A673 (cell line): ENCODE measurements at regions not wholly inside any gene's neighbourhood (a gene's known extent, or its start where the extent isn't known, plus 50 kb on each side); places are given as distances from the start of the nearest gene placed in this dataset.

Experiments
- BruUV-seq: library from RNA; stranded (reverse); fragments of 400-500 nt; replicated peaks from 2 replicates; lab custom pipeline; 2021; lab: Mats Ljungman, UMichigan
- CTCF ChIA-PET: fragments of 300-600 bp; sonication (Branson Sonifier 250); formaldehyde crosslinking; loops from one replicate; lab custom pipeline; 2022; ENCODE audit warnings: antibody characterized with exemption; lab: Charles Lee
- POLR2A ChIA-PET: fragments of 300-600 bp; sonication (Branson Sonifier 250); formaldehyde crosslinking; loops from one replicate; lab custom pipeline; 2022; ENCODE audit warnings: antibody characterized with exemption; ENCODE audit not compliant: low non-redundant PET; lab: Charles Lee
- DNase-seq: peaks from one replicate; pipeline ENCODE4 v3.0.0-alpha.2; 2015; ENCODE audit warnings: low spot score
- H3K27ac ChIP-seq: fragments of 200-600 bp; sonication (generic); 2 replicates; pipeline ENCODE4 v1.5.1; 2016; ENCODE audit warnings: mixed run types, low read depth, mild to moderate bottlenecking, mixed read lengths, antibody characterized with exemption, low read length; ENCODE audit not compliant: poor library complexity, severe bottlenecking
- H3K27me3 ChIP-seq: fragments of 200-600 bp; sonication (generic); replicated peaks from 2 replicates; pipeline ENCODE4 v1.6.1; 2017; ENCODE audit warnings: mixed run types, low read depth, mild to moderate bottlenecking, mixed read lengths, antibody characterized with exemption, low read length; ENCODE audit not compliant: insufficient read depth, poor library complexity
- H3K36me3 ChIP-seq: fragments of 200-600 bp; sonication (generic); 2 replicates; pipeline ENCODE4 v1.6.1; 2016; ENCODE audit warnings: mixed run types, mild to moderate bottlenecking, mixed read lengths, antibody characterized with exemption, low read length; ENCODE audit not compliant: insufficient read depth, poor library complexity, severe bottlenecking
- H3K4me1 ChIP-seq: fragments of 200-600 bp; sonication (generic); 2 replicates; pipeline ENCODE4 v1.6.1; 2017; ENCODE audit warnings: mixed run types, mild to moderate bottlenecking, mixed read lengths, antibody characterized with exemption, low read length; ENCODE audit not compliant: insufficient read depth, poor library complexity, severe bottlenecking
- H3K4me3 ChIP-seq: fragments of 200-600 bp; sonication (generic); 2 replicates; pipeline ENCODE4 v1.5.1; 2016; ENCODE audit warnings: low read depth, mixed run types, mild to moderate bottlenecking, mixed read lengths, low read length; ENCODE audit not compliant: poor library complexity, severe bottlenecking
- H3K9me3 ChIP-seq: fragments of 200-600 bp; sonication (generic); 2 replicates; pipeline ENCODE4 v1.6.1; 2016; ENCODE audit warnings: mixed run types, low read depth, mild to moderate bottlenecking, mixed read lengths, antibody characterized with exemption, low read length; ENCODE audit not compliant: poor library complexity, severe bottlenecking
- EZH2 ChIP-seq: fragments of 200-600 bp; sonication (generic); IDR thresholded peaks from 2 replicates; pipeline ENCODE4 v1.6.1; 2017; ENCODE audit warnings: borderline replicate concordance, low read depth, mild to moderate bottlenecking, mixed read lengths, antibody characterized with exemption, low read length; ENCODE audit not compliant: poor library complexity, severe bottlenecking
- intact Hi-C: fragments of 100-400 bp; cut with micrococcal nuclease; formaldehyde crosslinking; loops from one replicate; pipeline ENCODE4 v1.10.0; 2022; ENCODE audit not compliant: unreplicated experiment
- TF ChIP-seq, protein P1 (sequence below): fragments of 300-800, 200-600 bp; sonication (generic); conservative IDR thresholded peaks from 2 replicates; pipeline ENCODE4 v1.5.1; 2017; ENCODE audit warnings: low read depth, mild to moderate bottlenecking, antibody characterized with exemption, low read length, moderate library complexity, mixed read lengths

DNA sequence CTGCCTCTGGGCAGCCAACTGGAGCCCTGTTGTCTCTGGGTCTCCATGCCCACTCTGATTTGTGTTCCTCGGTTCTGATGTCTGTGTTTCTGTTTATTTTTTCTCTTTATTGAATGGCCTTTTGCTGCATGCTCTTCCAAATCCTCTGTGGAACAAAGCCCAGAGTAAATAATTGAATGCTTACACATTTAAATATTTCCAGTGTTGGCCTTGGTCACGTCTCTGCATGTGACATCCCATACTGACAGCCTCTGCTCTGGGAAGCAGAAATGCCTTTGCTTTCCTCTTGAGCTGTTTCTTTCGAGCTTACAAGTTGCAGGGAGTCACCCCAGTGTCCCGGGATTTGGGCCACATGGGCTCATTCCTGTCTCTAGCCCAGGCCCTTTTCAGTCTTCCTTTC lies 267.9 kb downstream of the PTPRU start:
- Histone ChIP-seq H3K4me1 (no peaks in the 10 kb centered on the region), H3K27me3 (no peaks in the 10 kb centered on the region), H3K27ac (no peak overlapping the region), H3K4me3 (no peak overlapping the region), H3K36me3 (no peaks in the 10 kb centered on the region), H3K9me3 (no peaks in the 10 kb centered on the region)
- CTCF ChIA-PET: no interaction called here
- no peak for TF ChIP-seq EZH2
- TF ChIP-seq, protein P1, sequence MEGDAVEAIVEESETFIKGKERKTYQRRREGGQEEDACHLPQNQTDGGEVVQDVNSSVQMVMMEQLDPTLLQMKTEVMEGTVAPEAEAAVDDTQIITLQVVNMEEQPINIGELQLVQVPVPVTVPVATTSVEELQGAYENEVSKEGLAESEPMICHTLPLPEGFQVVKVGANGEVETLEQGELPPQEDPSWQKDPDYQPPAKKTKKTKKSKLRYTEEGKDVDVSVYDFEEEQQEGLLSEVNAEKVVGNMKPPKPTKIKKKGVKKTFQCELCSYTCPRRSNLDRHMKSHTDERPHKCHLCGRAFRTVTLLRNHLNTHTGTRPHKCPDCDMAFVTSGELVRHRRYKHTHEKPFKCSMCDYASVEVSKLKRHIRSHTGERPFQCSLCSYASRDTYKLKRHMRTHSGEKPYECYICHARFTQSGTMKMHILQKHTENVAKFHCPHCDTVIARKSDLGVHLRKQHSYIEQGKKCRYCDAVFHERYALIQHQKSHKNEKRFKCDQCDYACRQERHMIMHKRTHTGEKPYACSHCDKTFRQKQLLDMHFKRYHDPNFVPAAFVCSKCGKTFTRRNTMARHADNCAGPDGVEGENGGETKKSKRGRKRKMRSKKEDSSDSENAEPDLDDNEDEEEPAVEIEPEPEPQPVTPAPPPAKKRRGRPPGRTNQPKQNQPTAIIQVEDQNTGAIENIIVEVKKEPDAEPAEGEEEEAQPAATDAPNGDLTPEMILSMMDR: no peak
- POLR2A ChIA-PET: no interaction called here
- no TSS peak for BruUV-seq
- intact Hi-C loops: no loop called here
- DNase-seq: no peak

DNA sequence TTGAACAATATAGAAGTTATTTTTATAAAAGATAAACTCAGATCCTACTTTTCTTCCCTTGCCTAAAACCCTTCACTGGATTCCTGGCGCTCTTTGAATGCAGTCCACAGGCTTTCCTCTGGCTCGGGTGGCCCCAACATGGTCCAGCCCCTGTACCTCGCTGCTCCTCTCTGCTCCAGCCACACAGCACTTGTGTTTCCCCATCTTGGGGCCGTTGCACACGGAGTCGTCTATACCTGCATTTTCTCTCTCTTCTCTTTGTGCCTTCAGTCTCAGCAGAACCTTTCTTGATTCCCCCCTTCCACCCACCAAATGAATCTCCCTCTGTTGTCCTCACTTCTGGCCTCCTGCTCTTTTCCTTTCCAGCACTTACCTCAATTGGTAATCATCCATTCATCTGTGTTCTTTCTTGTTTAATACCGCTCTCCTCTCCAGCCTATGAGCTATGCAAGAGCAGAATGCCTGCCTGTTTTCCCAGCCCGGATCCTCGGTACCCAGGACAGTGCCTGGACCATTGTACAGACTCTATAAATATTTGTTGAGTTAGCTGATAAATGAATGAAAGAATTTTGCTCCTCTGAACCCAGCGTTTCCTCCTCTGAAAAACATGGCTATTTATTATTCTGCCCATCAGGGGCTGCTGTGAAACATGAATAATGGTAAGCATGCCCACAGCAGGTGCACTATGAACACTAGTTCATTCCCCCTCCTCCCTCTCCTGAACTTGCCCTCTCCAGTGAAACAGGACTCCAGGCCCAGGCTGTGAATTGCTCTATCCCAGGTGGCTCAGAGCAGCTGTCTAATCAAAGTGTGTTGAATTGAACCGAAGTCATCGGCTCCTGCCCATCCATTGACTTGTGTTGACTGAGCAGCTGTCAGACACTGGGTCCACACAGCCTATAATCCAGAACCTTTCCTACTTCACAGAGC lies 266.9 kb downstream of the PTPRU start:
- BruUV-seq: no TSS peak
- no peak for DNase-seq
- POLR2A ChIA-PET: no interaction called here

DNA sequence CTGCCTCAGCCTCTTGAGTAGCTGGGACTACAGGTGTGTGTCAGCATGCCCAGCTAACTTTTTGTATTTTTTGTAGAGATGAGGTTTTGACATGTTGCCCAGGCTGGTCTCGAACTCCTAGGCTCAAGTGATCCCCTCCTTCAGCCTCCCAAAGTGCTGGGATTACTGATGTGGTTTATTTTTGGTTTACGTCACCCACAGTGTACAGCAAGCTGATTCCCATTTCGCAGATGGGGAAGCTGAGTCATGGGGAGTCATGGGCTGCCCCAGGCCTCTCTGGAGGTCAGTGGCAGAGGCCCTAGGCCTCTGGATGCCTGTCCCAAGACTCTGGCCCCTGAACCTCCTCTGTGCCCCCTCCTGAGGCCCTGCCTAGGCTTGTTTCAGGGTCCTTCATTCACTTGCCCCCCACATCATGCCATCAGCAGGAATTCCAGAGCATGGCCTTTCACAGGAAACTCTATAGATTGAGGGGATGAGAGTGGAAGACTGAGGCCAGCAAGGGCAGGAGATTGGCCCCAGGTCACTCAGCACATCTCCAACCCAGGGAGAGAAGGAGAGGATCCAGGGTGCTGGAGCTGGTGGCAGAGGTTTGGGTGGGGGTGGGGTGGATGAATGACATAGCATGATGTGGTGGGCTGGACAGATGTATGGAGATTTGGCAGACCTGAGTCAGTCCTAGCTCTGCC lies 266.0 kb downstream of the PTPRU start:
- H3K27ac ChIP-seq: no peak overlapping the region
- DNase-seq: no peak
- no peaks in the 10 kb centered on the region for H3K9me3 ChIP-seq
- no TSS peak for BruUV-seq
- ChIA-PET CTCF (no interaction called here), POLR2A (no interaction called here)
- TF ChIP-seq, protein P1: no peak
- H3K27me3 ChIP-seq: no peaks in the 10 kb centered on the region
- intact Hi-C loops: no loop called here
- no peaks in the 10 kb centered on the region for H3K4me1 ChIP-seq
- no peaks in the 10 kb centered on the region for H3K36me3 ChIP-seq
- H3K4me3 ChIP-seq: no peak overlapping the region

More for the DNA sequence above, 266.9 kb downstream of the PTPRU start:
- Histone ChIP-seq H3K4me1 (no peaks in the 10 kb centered on the region), H3K27me3 (no peaks in the 10 kb centered on the region), H3K4me3 (no peak overlapping the region), H3K9me3 (no peaks in the 10 kb centered on the region), H3K36me3 (no peaks in the 10 kb centered on the region), H3K27ac (no peak overlapping the region)
- no peak for TF ChIP-seq EZH2
- intact Hi-C loops: no loop called here
- CTCF ChIA-PET: no interaction called here
